Left lung (tissue), 4 donors: ENCODE measurements at regions not wholly inside any gene's neighbourhood (a gene's known extent, or its start where the extent isn't known, plus 50 kb on each side); places are given as distances from the start of the nearest gene placed in this dataset.

ENCODE experiments used
- ATAC-seq: fragments of 200-7000 bp; cut with Tn5 transposase; one replicate; pipeline ENCODE4 v1.9.1; 2020; ENCODE audit warnings: moderate library complexity
- DNase-seq, 4 donors: peaks; one replicate each; pipeline ENCODE4 v3.0.0-alpha.2; 2013 to 2020
- H3K27ac ChIP-seq, 2 donors: fragments of 200-600 bp; sonication (generic) in 1 of 2; one replicate each; pipeline versions ENCODE4 v1.5.0 to v1.8.0; 2020 to 2021
- H3K27me3 ChIP-seq, 2 donors: fragments of 200-600 bp; sonication (generic) in 1 of 2; one replicate each; pipeline versions ENCODE4 v1.5.0 to v1.8.0; 2020 to 2021
- H3K36me3 ChIP-seq, 2 donors: fragments of 200-600 bp; sonication (generic) in 1 of 2; one replicate each; pipeline versions ENCODE4 v1.5.0 to v1.8.0; 2020 to 2021
- H3K4me1 ChIP-seq, 2 donors: fragments of 200-600 bp; one replicate each; pipeline ENCODE4 v1.8.0; 2021
- H3K4me3 ChIP-seq, 2 donors: fragments of 200-600 bp; sonication (generic) in 1 of 2; one replicate each; pipeline versions ENCODE4 v1.5.0 to v1.8.0; 2020 to 2021; ENCODE audit warnings: mild to moderate bottlenecking in 1 of 2
- H3K9me3 ChIP-seq, 2 donors: fragments of 200-600 bp; sonication (generic) in 1 of 2; one replicate each; pipeline versions ENCODE4 v1.5.0 to v1.8.0; 2020 to 2021
- CTCF ChIP-seq, 2 donors: fragments of 200-600 bp; sonication (generic) in 1 of 2; IDR thresholded peaks; one replicate each; pipeline versions ENCODE4 v1.5.0 to v1.8.0; 2021; ENCODE audit warnings: antibody characterized with exemption in 2 of 2
- intact Hi-C, 2 donors: fragments of 100-400 bp; cut with DNase I; formaldehyde crosslinking; loops; one replicate each; pipeline versions ENCODE4 v1.11.2 to v1.14.2; 2022
- donor health status: DM: no; HTN: yes; CAD: no.
- donor health status: DM: no; HTN: no; CAD: no.

DNA sequence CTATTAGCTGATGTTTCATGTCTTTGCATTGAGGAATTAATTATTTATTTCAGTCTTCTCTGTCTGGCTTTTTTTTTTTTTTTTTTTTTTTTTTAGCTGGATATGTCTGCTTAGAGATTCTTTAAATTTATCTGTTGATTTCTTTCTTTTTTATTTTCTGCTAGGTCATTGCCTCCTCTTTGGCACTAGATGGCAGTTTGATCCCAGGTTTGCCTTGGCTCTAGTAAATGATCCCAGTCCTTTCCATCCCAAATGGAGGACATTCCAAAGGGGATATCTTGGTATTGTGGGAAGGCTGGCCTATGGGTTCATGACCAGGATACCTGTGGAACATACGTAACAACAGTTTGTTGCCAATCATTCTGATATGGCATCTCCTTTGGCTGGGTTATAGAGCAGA, 339.5 kb upstream of the GCFC2 start:
- Histone ChIP-seq H3K4me3 (no peak overlapping the region), H3K36me3 (no peaks in the 10 kb centered on the region), H3K27me3 (no peaks in the 10 kb centered on the region), H3K27ac (no peak overlapping the region), H3K9me3 (peaks cover 0 to 30% of the 10 kb centered on the region in 2 donors), H3K4me1 (no peaks in the 10 kb centered on the region)
- intact Hi-C loops, result no loop called here
- no peak for ATAC-seq
- no peak for TF ChIP-seq CTCF (IDR thresholded peaks at IDR 0.05)
- no peak for DNase-seq

GRCh38 chr2:76044701-76045100, 334.0 kb upstream of the GCFC2 start:
- no peak overlapping the region for H3K4me3 ChIP-seq
- no peak for TF ChIP-seq CTCF (IDR thresholded peaks at IDR 0.05)
- H3K36me3 ChIP-seq, result no peaks in the 10 kb centered on the region
- intact Hi-C loops, result no loop called here
- no peak for ATAC-seq
- peaks cover 0 to 19% of the 10 kb centered on the region in 2 donors for H3K9me3 ChIP-seq
- H3K27ac ChIP-seq, result no peak overlapping the region
- no peaks in the 10 kb centered on the region for H3K27me3 ChIP-seq
- no peaks in the 10 kb centered on the region for H3K4me1 ChIP-seq
- no peak for DNase-seq

DNA sequence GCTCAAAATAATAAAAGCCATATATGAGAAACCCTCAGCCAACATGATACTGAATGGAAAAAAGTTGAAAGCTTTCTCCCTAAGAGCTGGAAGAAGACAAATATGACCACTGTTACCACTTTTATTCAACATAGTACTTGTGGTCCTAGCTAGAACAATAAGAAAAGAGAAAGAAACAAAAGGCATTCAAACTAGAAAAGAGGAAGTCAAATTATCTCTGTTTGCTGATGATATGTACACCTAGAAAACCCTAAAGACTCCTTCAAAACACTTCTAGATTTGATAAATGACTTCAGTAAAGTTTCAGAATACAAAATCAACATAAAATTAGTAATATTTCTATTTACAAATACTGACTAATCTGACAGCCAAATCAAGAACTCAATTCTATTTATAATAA, 328.8 kb upstream of the GCFC2 start:
- peaks cover 0 to 3% of the 10 kb centered on the region in 2 donors for H3K9me3 ChIP-seq
- H3K27me3 ChIP-seq, result no peaks in the 10 kb centered on the region
- no peaks in the 10 kb centered on the region for H3K36me3 ChIP-seq
- H3K4me1 ChIP-seq, result no peaks in the 10 kb centered on the region
- no peak for TF ChIP-seq CTCF (IDR thresholded peaks at IDR 0.05)
- intact Hi-C loops, result no loop called here
- no peak overlapping the region for H3K27ac ChIP-seq
- no peak overlapping the region for H3K4me3 ChIP-seq
- DNase-seq, result no peak
- ATAC-seq, result no peak

GRCh38 chr2:76027761-76028160, 317.0 kb upstream of the GCFC2 start:
- H3K4me3 ChIP-seq, result no peak overlapping the region
- H3K27ac ChIP-seq, result no peak overlapping the region
- DNase-seq (no peak), ATAC-seq (no peak)
- H3K27me3 ChIP-seq, result no peaks in the 10 kb centered on the region
- H3K9me3 ChIP-seq, result peaks cover 0 to 30% of the 10 kb centered on the region in 2 donors
- TF ChIP-seq CTCF (IDR thresholded peaks at IDR 0.05), result no peak
- no peaks in the 10 kb centered on the region for H3K4me1 ChIP-seq
- intact Hi-C loops, result no loop called here
- H3K36me3 ChIP-seq, result no peaks in the 10 kb centered on the region

- DNase-seq, result no peak
- no peak for ATAC-seq
- intact Hi-C loops, result no loop called here
- TF ChIP-seq CTCF (IDR thresholded peaks at IDR 0.05), result no peak
- H3K27me3 ChIP-seq, result no peaks in the 10 kb centered on the region
- no peaks in the 10 kb centered on the region for H3K9me3 ChIP-seq
- H3K36me3 ChIP-seq, result no peaks in the 10 kb centered on the region
- no peaks in the 10 kb centered on the region for H3K4me1 ChIP-seq
- H3K4me3 ChIP-seq, result no peak overlapping the region
- no peak overlapping the region for H3K27ac ChIP-seq
Observed at GRCh38 chr2:76019128-76019527, 308.4 kb upstream of the GCFC2 start.
